ENCODE measurements at regions not wholly inside any gene's neighbourhood (a gene's known extent, or its start where the extent isn't known, plus 50 kb on each side); places are given as distances from the start of the nearest gene placed in this dataset.
"Not testable (repeated sequence)": the region's sequence is repeated elsewhere in the genome, so short reads cannot be mapped to it uniquely, and the experiment has no call there.

- Histone ChIP-seq H3K27ac (no peak overlapping the region), H3K36me3 (no peaks in the 10 kb centered on the region), H3K4me3 (no peak overlapping the region), H3K4me1 (no peaks in the 10 kb centered on the region), H3K9me3 (no peaks in the 10 kb centered on the region), H3K27me3 (no peaks in the 10 kb centered on the region)
- WGBS, 2 donors = 73 to 82% methylated on average over 3 of the region's 3 CpGs
- ATAC-seq (ENCODE audit: low FRiP score in 2 of 2) (no peak), DNase-seq (no peak)
- TF ChIP-seq EP300 (IDR thresholded peaks at IDR 0.05) (no peak), POLR2AphosphoS5 (IDR thresholded peaks at IDR 0.05) (no peak), CTCF (IDR thresholded peaks at IDR 0.05) (no peak), POLR2A (IDR thresholded peaks at IDR 0.05) (no peak)
Observed at GRCh38 chr15:75770131-75770530, 57.5 kb upstream of the CSPG4 start.

- WGBS, 2 donors = 91 to 94% methylated on average over 3 of the region's 3 CpGs
- H3K36me3 ChIP-seq; H3K27ac ChIP-seq; ATAC-seq (ENCODE audit: low FRiP score in 2 of 2); H3K4me1 ChIP-seq; H3K4me3 ChIP-seq; DNase-seq; H3K9me3 ChIP-seq; H3K27me3 ChIP-seq: not testable (repeated sequence)
Observed at GRCh38 chr15:75768526-75768925, 55.9 kb upstream of the CSPG4 start.

- 88 to 89% methylated on average over 7 to 10 of the region's 13 CpGs for WGBS, 2 donors
Observed at GRCh38 chr15:75765551-75766305, 53.1 kb upstream of the CSPG4 start.

GRCh38 chr15:75764845-75765550, 52.4 kb upstream of the CSPG4 start:
- not testable (repeated sequence) for DNase-seq; H3K27me3 ChIP-seq; H3K4me1 ChIP-seq; H3K36me3 ChIP-seq; ATAC-seq (ENCODE audit: low FRiP score in 2 of 2); H3K4me3 ChIP-seq; H3K9me3 ChIP-seq; H3K27ac ChIP-seq
- 75 to 100% methylated on average over 2 to 3 of the region's 5 CpGs for WGBS, 2 donors

More at GRCh38 chr15:75765551-75766305, 53.1 kb upstream of the CSPG4 start:
- DNase-seq; H3K9me3 ChIP-seq; H3K27ac ChIP-seq; H3K4me3 ChIP-seq; ATAC-seq (ENCODE audit: low FRiP score in 2 of 2); H3K27me3 ChIP-seq; H3K36me3 ChIP-seq; H3K4me1 ChIP-seq: not testable (repeated sequence)

- not testable (repeated sequence) for H3K27ac ChIP-seq; H3K4me3 ChIP-seq; H3K27me3 ChIP-seq; H3K9me3 ChIP-seq; ATAC-seq (ENCODE audit: low FRiP score in 2 of 2); H3K4me1 ChIP-seq; DNase-seq; H3K36me3 ChIP-seq
- WGBS, 2 donors = 83 to 96% methylated on average over 10 to 11 of the region's 14 CpGs
Observed at GRCh38 chr15:75763635-75764600, 51.3 kb upstream of the CSPG4 start.

- H3K36me3 ChIP-seq = no peaks in the 10 kb centered on the region
- 82 to 91% methylated on average over 5 to 8 of the region's 8 CpGs for WGBS, 2 donors
- ATAC-seq (ENCODE audit: low FRiP score in 2 of 2) (no peak), DNase-seq (no peak)
- H3K4me1 ChIP-seq = peaks cover 7 to 9% (median 8%) of the 10 kb centered on the region in 4 donors
- H3K27ac ChIP-seq = no peak overlapping the region
- H3K27me3 ChIP-seq = no peaks in the 10 kb centered on the region
- no peak overlapping the region for H3K4me3 ChIP-seq
- no peak for TF ChIP-seq POLR2AphosphoS5 (IDR thresholded peaks at IDR 0.05)
- no peak for TF ChIP-seq CTCF (IDR thresholded peaks at IDR 0.05)
- TF ChIP-seq POLR2A (IDR thresholded peaks at IDR 0.05) = no peak
- no peak for TF ChIP-seq EP300 (IDR thresholded peaks at IDR 0.05)
- no peaks in the 10 kb centered on the region for H3K9me3 ChIP-seq
Observed at GRCh38 chr15:75763137-75763611, 50.5 kb upstream of the CSPG4 start.

Small RNA genes lying in the stretch of these regions (small RNA-seq; reads per million reads assigned to genes)
- gene RN7SL319P = 0 reads per million in 4 donors

Data from upper lobe of left lung (tissue), 6 donors.